GM12865 (cell line): ENCODE measurements at regions not wholly inside any gene's neighbourhood (a gene's known extent, or its start where the extent isn't known, plus 50 kb on each side); places are given as distances from the start of the nearest gene placed in this dataset.

Source experiments
- DNase-seq: peaks from one replicate; pipeline ENCODE4 v3.0.0; 2010; ENCODE audit warnings: low read depth
- H3K4me3 ChIP-seq: 2 replicates; pipeline ENCODE4 v1.5.1; 2011; ENCODE audit warnings: mild to moderate bottlenecking, low read depth, low read length, control low read depth
- CTCF ChIP-seq: IDR thresholded peaks from 2 replicates; pipeline ENCODE4 v1.5.1; 2011; ENCODE audit warnings: low read length, control low read depth, low read depth, inconsistent platforms; ENCODE audit not compliant: insufficient read depth; ENCODE audit errors: missing control alignments

DNA sequence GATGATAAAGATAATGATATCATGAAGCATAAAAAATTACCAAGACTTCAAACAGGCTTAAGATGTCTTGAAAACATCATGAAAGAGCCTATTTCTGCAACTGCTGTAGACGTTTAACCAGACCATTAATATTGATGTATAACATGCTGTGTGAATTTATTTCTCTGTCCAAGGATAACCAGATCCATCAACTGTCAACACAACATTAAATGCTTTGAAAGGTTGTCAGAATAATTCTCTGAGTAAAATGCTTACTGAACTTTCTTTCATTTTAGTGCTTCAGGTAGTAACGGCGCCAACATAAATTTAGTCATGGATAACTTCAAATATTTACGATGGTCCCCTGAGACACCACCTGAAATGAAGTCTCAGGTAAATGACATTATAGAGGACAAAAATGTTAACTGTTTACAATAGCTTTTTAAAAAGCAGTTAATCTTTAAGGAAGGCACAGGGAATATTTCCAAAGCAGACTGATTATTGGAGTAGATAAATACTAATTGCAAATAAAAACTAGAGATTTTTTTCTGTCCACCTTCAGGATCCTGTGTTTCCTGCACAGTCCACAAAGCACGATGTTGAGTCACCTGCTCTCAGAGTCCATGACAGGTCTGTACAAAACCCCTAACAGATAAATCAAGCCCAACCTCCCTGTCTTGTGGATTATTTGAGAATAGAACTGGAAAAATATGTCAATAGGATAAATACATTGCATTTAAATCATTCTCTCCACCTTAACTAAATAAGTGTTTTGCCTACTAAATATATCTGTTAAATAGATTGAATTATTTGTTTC, 1213.2 kb downstream of the XPNPEP1 start:
- no peak for TF ChIP-seq CTCF
- no peak overlapping the region for H3K4me3 ChIP-seq
- no peak for DNase-seq

DNA sequence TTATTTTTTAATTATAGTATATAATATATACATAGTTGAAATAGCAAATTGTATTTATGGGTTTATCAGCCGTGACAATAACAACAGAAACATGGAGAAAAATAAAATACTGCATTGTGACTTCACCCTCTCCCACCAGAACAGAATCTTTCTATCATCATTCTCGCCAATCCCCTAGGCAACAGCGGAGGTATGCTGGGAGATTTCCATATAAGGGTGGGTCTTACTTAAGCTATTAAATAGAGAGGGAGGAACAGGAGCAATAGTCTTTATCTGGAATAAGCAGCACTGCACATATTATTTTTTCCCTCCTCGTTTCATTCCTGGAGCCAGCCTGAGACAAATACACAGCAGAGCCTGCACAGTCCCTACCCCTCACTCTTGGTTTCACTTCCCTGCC, 1214.9 kb downstream of the XPNPEP1 start:
- TF ChIP-seq CTCF = no peak
- DNase-seq = no peak
- no peak overlapping the region for H3K4me3 ChIP-seq

DNA sequence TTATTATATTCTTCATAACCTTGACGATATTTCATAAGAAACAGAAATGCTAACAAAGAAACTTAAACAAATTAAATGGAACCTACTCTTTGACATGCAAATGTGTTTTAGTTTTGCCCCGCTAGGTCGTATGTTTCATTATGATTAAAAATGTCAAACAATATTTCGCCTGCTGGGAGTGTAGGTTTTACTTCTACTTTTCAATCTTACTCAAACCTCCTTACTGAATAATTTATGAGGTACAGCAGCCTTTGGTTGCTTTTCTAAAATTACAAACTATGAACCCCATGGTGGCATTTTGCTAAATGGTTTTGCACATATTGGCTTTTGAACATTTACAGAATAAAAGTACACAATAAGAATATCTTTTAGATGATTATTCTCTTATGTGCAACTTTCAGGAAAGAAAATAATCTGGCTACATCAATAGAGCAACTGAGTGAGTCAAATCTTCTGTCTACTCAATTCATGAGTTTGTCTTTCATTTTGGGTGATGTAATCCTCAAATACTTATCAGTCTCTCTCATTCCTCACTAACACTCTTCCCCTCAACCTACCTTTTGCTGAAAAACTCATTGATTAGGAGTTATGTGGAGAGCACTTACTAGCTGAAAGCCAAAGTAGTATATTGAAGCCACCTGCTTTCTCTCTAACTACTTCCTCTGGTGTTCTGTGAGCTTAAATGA, 1226.4 kb downstream of the XPNPEP1 start:
- H3K4me3 ChIP-seq = no peak overlapping the region
- peak; percentile 60 for DNase-seq
- no peak for TF ChIP-seq CTCF

GRCh38 chr10:108691126-108691525, 1232.2 kb downstream of the XPNPEP1 start:
- DNase-seq = no peak
- TF ChIP-seq CTCF = peak; percentile 1
- no peak overlapping the region for H3K4me3 ChIP-seq

DNA sequence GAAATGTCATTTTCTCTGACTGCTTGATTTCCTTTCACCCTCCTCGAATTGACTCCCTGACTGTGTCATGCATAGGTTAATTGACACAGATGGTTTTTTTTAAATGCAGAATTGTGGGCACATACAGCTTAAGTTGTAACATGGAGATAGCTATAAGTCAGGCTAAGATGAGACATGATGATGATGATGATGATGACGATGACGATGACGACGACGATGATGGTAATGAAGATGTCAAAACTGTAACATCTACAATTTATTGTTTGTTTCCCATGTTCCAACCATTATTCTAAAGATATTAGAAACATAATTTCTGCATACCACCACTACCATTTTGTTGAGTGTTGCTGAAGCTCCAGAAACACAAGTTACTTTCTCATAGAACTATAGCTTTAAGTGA, 1232.8 kb downstream of the XPNPEP1 start:
- no peak for DNase-seq
- no peak for TF ChIP-seq CTCF
- H3K4me3 ChIP-seq = no peak overlapping the region

GRCh38 chr10:108689891-108690290, 1233.4 kb downstream of the XPNPEP1 start:
- DNase-seq = no peak
- no peak for TF ChIP-seq CTCF
- no peak overlapping the region for H3K4me3 ChIP-seq
